OCI-LY1 (cell line): ENCODE measurements at regions not wholly inside any gene's neighbourhood (a gene's known extent, or its start where the extent isn't known, plus 50 kb on each side); places are given as distances from the start of the nearest gene placed in this dataset.

Source experiments
- CTCF ChIP-seq: fragments of 200-600 bp; sonication (generic), shearing (Covaris generic); IDR thresholded peaks from 2 replicates; pipeline ENCODE4 v1.5.1; 2017; ENCODE audit warnings: mild to moderate bottlenecking, antibody characterized with exemption, low read length, moderate library complexity, mixed read lengths
- EZH2 ChIP-seq: fragments of 200-600 bp; sonication (generic), shearing (Covaris generic); IDR thresholded peaks from 2 replicates; pipeline ENCODE4 v1.8.0; 2017; ENCODE audit warnings: borderline replicate concordance, mixed run types, mild to moderate bottlenecking, antibody characterized with exemption, low read length, moderate library complexity, mixed read lengths

GRCh38 chr3:194757647-194758061, 72.0 kb downstream of the FAM43A start:
- no peak for TF ChIP-seq CTCF
- TF ChIP-seq EZH2: no peak
